ENCODE measurements at regions not wholly inside any gene's neighbourhood (a gene's known extent, or its start where the extent isn't known, plus 50 kb on each side); places are given as distances from the start of the nearest gene placed in this dataset.
A peak's percentile ranks its signal among the peaks of the same experiment; 100 is the strongest.

- intact Hi-C loops (cut with DNase I, micrococcal nuclease), result no loop called here
- peak; percentile 57 for ATAC-seq
These were observed 66.2 kb upstream of the DLX2 start for GRCh38 chr2:172168917-172169346.

GRCh38 chr2:172169611-172170010 lies 66.9 kb upstream of the DLX2 start:
- intact Hi-C loops (cut with DNase I, micrococcal nuclease), result loop anchor here (5.0 kb wide), 2 partner anchors 293 to 298 kb away; no protein-coding TSS in a partner anchor
- Histone ChIP-seq H3K4me1 (ENCODE audit: low read depth) (peaks cover 21% of the 10 kb centered on the region), H3K4me3 (no peak overlapping the region), H3K9me3 (no peaks in the 10 kb centered on the region), H3K36me3 (ENCODE audit: low read depth) (no peaks in the 10 kb centered on the region)
- no peak for ATAC-seq
- no peak for TF ChIP-seq CTCF (IDR thresholded peaks at IDR 0.05)
- peak in 1 of 3 donors; percentile 58 for DNase-seq

More at GRCh38 chr2:172168917-172169346, 66.2 kb upstream of the DLX2 start:
- no peaks in the 10 kb centered on the region for H3K9me3 ChIP-seq
- no peak for TF ChIP-seq CTCF (IDR thresholded peaks at IDR 0.05)
- no peak for DNase-seq
- H3K4me1 ChIP-seq (ENCODE audit: low read depth), result peaks cover 21% of the 10 kb centered on the region
- H3K36me3 ChIP-seq (ENCODE audit: low read depth), result no peaks in the 10 kb centered on the region
- H3K4me3 ChIP-seq, result peak overlapping the region; percentile 9

GRCh38 chr2:172172513-172173173 lies 69.9 kb upstream of the DLX2 start:
- peak; percentile 70 for TF ChIP-seq CTCF (IDR thresholded peaks at IDR 0.05)
- no peak overlapping the region for H3K4me3 ChIP-seq
- DNase-seq (peak; percentile 86 to 91 (median 87)), ATAC-seq (peak; percentile 98)
- H3K4me1 ChIP-seq (ENCODE audit: low read depth), result peaks cover 18% of the 10 kb centered on the region
- no peaks in the 10 kb centered on the region for H3K36me3 ChIP-seq (ENCODE audit: low read depth)
- intact Hi-C loops (cut with DNase I, micrococcal nuclease), result loop anchor here (5.0 kb wide), 2 partner anchors 290 to 295 kb away; no protein-coding TSS in a partner anchor
- H3K9me3 ChIP-seq, result no peaks in the 10 kb centered on the region

DNA sequence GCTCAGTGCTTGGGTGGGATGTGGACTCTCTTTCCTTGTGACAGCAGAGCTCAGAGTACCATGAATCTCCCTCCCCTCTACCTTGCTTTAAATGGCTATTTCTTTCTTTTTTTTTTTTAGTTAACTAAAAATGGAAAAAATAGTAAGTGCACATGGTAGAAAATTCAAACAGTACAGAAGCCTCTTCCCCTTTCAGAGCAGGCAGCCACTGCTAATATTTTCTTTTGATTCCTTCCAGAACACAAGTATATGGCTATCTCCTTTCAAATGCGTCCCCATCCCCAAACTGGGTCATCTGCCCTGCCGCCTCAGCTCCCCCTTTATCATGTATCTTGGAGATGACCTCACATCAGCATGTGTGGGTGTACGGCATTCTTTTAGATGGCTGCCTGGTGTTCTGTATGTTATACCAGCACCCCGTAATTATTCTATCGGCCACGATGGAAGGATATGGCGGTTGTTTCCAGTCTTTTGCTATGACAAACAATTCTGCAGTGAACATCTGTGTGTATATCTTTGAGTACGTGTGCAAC lies 70.5 kb upstream of the DLX2 start:
- DNase-seq (no peak), ATAC-seq (no peak)
- intact Hi-C loops (cut with DNase I, micrococcal nuclease), result loop anchor here (5.0 kb wide), 2 partner anchors 289 to 294 kb away; no protein-coding TSS in a partner anchor
- no peak for TF ChIP-seq CTCF (IDR thresholded peaks at IDR 0.05)
- H3K9me3 ChIP-seq, result no peaks in the 10 kb centered on the region
- no peaks in the 10 kb centered on the region for H3K36me3 ChIP-seq (ENCODE audit: low read depth)
- no peak overlapping the region for H3K4me3 ChIP-seq
- H3K4me1 ChIP-seq (ENCODE audit: low read depth), result peaks cover 17% of the 10 kb centered on the region

DNA sequence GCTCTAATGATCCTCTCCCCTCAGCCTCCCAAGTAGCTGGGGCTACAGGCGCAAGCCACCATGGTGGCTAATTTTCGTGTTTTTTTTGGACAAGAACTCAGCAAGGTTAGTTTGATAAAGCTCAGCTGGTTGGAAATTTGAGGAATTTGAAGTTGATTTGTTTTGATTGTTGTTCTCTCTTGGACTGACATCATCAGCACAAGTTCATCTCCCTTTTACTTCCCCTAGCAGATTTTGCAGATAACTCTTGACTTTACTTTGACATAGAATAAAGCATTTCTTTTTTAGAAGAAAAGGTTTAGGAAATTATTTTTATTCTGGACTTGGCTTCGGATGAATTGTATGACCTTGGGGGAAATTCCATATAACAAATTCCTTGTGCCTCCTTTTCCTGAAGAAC lies 74.9 kb upstream of the DLX2 start:
- Histone ChIP-seq H3K36me3 (ENCODE audit: low read depth) (no peaks in the 10 kb centered on the region), H3K9me3 (no peaks in the 10 kb centered on the region), H3K4me1 (ENCODE audit: low read depth) (peaks cover 10% of the 10 kb centered on the region), H3K4me3 (no peak overlapping the region)
- TF ChIP-seq CTCF (IDR thresholded peaks at IDR 0.05), result no peak
- intact Hi-C loops (cut with DNase I, micrococcal nuclease), result no loop called here
- DNase-seq (no peak), ATAC-seq (no peak)

All from mucosa of descending colon (tissue), 3 donors.